NCI-H128 (cell line): ENCODE measurements at regions not wholly inside any gene's neighbourhood (a gene's known extent, or its start where the extent isn't known, plus 50 kb on each side); places are given as distances from the start of the nearest gene placed in this dataset.

Source experiments
- DNase-seq: peaks from one replicate; lab custom pipeline; 2025; ENCODE audit not compliant: unreplicated experiment; lab: John Stamatoyannopoulos, UW

GRCh38 chr3:83729576-83729975 is 1229.2 kb upstream of the CADM2 start:
- DNase-seq, result no peak

GRCh38 chr3:83734656-83735055 is 1224.1 kb upstream of the CADM2 start:
- DNase-seq, result no peak

- DNase-seq, result no peak
These were observed 1220.6 kb upstream of the CADM2 start for GRCh38 chr3:83738202-83738601.

DNA sequence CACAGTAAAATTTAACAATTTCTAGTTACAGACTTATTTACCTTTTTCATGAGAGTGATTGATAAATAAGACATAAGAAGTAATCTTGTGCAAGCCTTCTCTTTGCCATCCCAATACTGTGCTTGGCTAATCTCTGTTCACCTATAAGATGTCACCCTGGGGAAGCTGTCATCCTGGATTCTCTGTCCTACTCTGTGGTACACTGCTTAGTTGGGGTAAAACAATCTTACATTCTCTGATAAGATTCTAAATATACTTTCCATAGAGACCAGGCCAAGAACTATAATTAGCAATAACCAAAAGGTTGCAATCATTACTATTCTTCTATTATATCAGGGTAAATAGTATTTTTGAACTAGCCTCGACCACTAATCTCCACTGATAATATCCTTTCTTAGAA is 1218.3 kb upstream of the CADM2 start:
- no peak for DNase-seq

DNA sequence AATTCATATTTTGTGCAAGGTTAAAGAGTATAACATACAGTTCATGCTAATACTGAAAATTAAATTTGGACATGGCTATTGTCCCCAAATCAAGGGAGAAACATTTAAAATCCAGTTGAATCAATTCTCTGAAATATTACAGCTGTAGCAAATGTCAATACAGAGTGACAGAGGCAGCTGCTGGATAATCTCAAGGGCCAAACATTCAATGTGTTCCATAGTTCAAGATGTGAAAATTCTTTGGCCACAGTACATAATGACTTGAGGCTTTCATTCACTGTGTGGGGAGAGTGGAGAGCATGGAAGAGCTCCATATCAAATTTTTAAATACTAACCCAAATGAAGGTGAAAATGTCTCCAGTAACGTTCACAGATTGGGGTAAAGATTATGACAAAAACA is 1192.8 kb upstream of the CADM2 start:
- no peak for DNase-seq

DNA sequence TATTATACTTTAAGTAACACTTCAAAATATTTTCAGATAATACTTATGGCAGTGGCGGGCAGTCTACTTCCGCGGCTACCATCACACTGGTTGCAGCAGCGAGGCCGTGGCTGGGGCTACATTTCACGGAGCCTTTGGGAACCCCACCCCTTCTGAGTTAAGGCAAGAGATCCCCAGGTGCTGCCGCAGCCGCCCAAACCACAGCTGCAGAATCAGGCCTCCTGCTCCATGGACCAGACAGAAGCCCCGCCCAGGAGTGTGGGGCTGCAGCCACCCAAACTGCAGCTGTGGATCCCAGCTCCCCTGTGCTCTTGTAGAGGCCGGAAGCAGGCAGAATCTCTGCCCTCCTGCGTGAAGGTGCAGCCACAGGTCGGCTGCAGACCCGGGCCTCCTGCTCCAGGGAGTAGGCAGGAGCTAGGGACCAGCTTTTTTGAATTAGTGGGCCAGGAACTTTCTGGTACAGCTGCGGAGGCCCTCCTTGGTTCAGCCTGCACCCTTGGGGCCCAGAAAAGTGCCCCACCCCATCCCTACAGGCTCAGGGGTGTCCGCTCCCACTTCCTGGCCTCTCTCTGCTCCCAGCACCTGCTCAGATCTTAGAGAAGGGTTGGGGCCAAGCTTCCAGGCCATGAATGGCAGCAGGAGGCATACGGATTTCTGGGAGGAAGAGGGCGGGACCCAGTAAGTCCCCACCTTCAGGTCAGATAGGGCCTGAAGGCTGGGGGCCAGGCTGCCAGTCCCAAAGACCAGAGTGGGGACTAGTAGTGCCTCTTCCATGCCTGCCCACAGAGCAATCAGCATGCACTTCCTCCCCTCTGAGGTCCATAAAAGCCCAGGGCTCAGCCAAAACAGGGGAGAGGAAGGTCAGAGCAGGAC is 1188.8 kb upstream of the CADM2 start:
- DNase-seq, result no peak

DNA sequence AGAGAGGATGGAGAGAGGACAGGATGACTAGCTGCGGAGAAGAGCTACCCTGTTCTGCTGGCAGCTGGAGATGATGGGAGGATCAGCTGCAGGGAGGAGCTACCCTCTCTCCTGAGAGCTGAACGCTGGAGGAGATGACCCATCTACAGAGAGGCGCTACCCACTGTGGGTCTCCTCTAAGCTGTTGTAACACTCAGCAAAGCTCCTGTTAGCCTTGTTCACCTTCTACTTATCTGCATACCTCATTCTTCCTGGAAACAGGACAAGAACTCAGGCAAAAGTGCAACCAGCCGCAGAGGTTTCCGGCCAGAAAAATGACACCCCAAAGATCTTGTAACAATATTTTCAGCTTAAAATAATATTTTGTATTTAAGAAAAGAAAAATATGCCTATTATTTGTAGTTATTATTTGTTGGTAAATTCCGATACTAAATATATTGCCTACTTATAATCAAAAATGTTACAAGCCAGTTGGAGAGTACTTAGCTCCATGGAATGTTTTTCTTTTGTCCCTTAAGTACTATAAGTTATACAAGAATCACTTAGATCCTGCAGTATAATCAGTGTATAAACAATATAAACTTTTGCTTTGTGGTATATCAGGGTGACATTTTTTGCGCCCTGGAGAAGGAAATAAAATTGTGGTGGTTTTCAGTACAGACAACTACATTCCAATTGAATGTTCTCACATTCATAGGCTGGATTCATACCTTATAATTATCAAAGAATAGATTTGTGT is 1188.0 kb upstream of the CADM2 start:
- no peak for DNase-seq

DNA sequence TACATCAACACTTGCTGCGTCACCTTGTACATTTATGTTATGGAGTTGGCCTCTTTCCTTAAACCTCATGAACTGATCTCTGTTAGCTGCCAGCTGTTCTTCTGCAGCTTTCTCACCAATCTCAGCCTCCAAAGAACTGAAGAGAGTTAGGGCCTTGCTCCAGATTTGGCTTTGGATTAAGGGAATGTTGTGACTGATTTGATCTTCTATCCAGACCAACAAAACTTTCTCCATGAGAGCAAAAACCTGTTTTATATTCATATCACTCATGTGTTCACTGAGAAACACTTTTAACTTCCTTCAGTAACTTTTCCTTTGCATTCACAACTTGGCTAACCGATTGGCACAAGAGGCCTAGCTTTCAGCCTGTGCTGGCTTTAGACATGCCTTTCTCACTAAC is 1156.0 kb upstream of the CADM2 start:
- DNase-seq, result no peak

GRCh38 chr3:83807511-83807910 is 1151.3 kb upstream of the CADM2 start:
- DNase-seq, result no peak

DNA sequence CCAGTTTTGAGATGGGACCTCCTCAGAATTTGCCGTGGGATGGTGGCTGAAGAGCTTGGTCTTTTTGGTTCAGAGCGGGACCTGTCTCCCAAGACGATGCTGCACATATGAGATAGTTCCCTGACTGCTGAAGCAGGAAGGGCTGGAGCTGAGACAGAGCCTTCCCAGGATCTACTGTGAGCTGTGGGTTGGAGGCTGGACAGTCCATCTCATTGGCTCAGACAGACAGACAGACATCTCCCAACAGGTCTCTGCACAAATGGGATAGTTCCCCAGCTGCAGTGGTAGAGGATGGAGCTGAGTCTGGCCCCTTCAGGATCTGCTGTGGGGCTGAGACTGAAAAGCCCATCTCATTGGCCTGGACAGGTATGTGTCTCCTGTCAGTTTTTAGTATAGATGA is 1145.6 kb upstream of the CADM2 start:
- DNase-seq, result no peak

DNA sequence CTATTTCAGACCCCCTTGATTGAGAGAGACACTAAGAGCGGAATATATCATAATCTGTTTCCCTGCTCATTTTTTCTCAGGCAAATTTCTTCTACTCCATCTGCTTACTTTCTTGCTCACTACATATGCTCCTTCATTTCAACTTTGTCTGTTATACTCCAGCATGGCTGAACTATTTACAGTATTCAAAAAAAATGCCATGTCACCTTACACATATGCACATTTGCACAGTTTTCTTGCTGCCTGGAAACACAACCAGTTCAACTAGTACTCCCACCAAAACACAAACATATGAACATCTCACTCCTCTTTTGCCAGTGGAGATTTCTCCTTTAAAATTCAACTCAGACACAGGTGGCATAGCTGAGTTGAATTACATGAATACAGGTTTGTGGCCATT is 1142.1 kb upstream of the CADM2 start:
- DNase-seq, result no peak

DNA sequence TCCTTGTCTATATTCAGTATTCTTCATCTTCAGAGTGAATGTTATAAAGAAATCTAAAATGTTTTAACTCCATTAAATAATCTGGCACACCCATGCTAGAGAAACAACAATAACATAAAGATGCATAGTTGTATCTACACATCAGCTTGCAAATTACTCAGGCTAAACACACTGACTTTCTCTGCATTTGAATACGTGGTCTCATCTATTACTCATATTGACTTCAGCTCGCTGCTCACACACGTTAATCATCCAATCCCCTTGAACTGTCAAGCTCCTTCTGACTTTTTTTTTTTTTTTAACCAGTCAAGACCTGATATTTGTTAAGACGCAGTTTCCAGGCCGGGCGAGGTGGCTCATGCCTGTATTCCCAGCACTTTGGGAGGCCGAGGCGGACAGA is 1137.3 kb upstream of the CADM2 start:
- DNase-seq, result no peak

GRCh38 chr3:83823095-83823494 is 1135.7 kb upstream of the CADM2 start:
- DNase-seq, result no peak

- no peak for DNase-seq
These were observed 1123.7 kb upstream of the CADM2 start for GRCh38 chr3:83835040-83835439.

DNA sequence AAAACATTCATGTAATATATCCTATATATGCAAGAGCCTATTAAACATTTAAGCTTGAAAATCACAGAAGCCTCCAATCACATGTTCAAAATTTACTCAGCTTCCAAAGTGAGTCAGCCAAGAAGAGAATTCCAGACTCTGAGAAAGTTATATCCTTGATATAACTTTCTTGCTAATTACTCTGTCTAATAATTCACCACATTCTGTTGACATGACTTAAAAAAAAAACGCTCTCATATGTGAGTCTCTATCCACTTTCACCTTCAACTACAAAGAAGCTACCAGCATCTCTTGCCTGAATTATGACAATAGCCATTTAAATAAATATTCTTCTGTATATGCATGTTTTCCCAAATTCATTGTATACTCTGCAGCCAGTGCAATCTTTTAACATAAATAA is 1116.3 kb upstream of the CADM2 start:
- no peak for DNase-seq

DNA sequence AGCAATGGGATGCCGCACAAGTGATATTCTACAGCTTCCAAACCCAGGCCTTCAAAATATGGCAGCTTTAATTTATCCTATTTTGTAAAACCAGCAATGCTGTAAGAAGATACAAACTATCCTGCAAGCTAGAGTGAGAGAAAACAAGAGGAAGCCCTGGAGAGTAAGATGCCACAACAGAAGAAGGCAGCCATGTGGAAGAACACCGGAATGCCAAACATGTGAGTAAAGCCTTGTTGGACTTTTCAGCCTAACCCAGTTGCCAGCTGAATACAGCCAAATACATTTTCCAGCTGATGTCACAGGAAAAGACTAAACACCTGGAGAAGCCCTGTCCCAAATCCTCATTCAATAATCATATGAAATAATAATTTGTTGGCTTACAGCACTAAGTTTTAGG is 1115.1 kb upstream of the CADM2 start:
- no peak for DNase-seq

GRCh38 chr3:83849106-83849730 is 1109.6 kb upstream of the CADM2 start:
- DNase-seq, result no peak

GRCh38 chr3:83863380-83863779 is 1095.4 kb upstream of the CADM2 start:
- no peak for DNase-seq

DNA sequence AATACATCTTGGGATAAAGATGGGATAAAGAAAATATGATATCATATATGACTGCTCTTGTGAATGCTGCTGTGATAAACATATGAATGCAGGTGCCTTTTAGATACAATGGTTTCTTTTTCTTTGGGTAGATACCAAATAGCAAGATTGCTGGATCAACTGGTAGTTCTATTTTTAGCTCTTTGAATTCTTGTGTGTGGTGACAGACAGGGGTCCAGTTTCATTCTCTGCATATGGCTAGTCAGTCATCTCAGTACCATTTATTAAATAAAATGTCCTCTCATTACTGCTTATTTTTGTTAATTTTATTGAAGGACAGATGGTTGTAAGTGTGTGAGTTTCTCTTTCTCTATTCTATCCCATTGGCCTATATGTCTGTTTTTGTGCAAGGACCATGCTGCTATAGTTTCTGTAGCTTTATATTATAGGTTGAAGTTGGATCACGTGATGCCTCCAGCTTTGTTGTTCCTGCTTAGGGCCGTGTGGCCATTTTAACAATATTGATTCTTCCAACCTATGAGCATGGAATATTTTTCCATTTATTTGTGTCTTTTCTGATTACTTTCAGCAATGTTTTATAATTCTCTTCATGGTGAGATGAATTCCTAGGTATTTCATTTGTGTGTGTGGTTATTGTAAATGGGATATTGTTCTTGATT is 1089.8 kb upstream of the CADM2 start:
- DNase-seq, result no peak

GRCh38 chr3:83873550-83873949 is 1085.2 kb upstream of the CADM2 start:
- DNase-seq, result no peak

- DNase-seq, result no peak
These were observed 1080.9 kb upstream of the CADM2 start for GRCh38 chr3:83877910-83878309.

GRCh38 chr3:83882701-83883100 is 1076.1 kb upstream of the CADM2 start:
- DNase-seq, result no peak
